Fibroblast of the aortic adventitia (primary cell): ENCODE measurements at regions not wholly inside any gene's neighbourhood (a gene's known extent, or its start where the extent isn't known, plus 50 kb on each side); places are given as distances from the start of the nearest gene placed in this dataset.
"Not testable (repeated sequence)": the region's sequence is repeated elsewhere in the genome, so short reads cannot be mapped to it uniquely, and the experiment has no call there.

Source experiments
- DNase-seq: peaks from one replicate; pipeline ENCODE4 v3.0.0-alpha.2; 2010; ENCODE audit warnings: low read depth
- H3K4me3 ChIP-seq: 2 replicates; pipeline ENCODE4 v1.5.1; 2011; ENCODE audit warnings: low read depth, mild to moderate bottlenecking, control low read depth, low read length, moderate library complexity
- TF ChIP-seq, protein P1 (sequence below): IDR thresholded peaks from 2 replicates; pipeline ENCODE4 v1.5.1; 2011; ENCODE audit warnings: mild to moderate bottlenecking, low read length, control low read depth, inconsistent platforms; ENCODE audit not compliant: insufficient read depth

- DNase-seq = no peak
- TF ChIP-seq, protein P1, sequence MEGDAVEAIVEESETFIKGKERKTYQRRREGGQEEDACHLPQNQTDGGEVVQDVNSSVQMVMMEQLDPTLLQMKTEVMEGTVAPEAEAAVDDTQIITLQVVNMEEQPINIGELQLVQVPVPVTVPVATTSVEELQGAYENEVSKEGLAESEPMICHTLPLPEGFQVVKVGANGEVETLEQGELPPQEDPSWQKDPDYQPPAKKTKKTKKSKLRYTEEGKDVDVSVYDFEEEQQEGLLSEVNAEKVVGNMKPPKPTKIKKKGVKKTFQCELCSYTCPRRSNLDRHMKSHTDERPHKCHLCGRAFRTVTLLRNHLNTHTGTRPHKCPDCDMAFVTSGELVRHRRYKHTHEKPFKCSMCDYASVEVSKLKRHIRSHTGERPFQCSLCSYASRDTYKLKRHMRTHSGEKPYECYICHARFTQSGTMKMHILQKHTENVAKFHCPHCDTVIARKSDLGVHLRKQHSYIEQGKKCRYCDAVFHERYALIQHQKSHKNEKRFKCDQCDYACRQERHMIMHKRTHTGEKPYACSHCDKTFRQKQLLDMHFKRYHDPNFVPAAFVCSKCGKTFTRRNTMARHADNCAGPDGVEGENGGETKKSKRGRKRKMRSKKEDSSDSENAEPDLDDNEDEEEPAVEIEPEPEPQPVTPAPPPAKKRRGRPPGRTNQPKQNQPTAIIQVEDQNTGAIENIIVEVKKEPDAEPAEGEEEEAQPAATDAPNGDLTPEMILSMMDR = no peak
- H3K4me3 ChIP-seq = no peak overlapping the region
Observed at GRCh38 chr4:134708026-134708425, 506.4 kb upstream of the PABPC4L start.

- TF ChIP-seq, protein P1 = no peak
- no peak overlapping the region for H3K4me3 ChIP-seq
- DNase-seq = no peak
Observed at GRCh38 chr4:134702374-134702773, 500.8 kb upstream of the PABPC4L start.

- TF ChIP-seq, protein P1 = no peak
- DNase-seq = no peak
Observed at GRCh38 chr4:134700251-134700650, 498.7 kb upstream of the PABPC4L start.

GRCh38 chr4:134698831-134699230 is 497.2 kb upstream of the PABPC4L start:
- not testable (repeated sequence) for H3K4me3 ChIP-seq, DNase-seq

More at GRCh38 chr4:134700251-134700650, 498.7 kb upstream of the PABPC4L start:
- no peak overlapping the region for H3K4me3 ChIP-seq

DNA sequence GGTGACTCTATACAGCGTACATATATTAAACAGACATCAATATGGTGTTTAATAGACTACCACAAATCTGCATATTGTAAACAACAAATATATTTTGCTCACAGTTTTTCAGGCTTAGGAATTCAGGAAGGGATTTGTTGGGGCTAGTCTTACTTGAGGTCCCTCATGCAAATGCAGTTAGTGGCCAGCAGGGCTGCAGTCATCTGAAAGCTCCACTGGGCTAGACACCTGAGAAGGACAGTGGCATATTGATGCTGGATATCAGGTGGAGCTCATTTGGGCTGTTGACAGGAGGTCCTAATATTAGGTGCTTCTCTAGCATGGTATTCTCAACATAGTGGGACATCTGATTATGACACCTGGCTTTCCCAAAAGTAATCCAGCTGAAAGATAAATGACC is 493.8 kb upstream of the PABPC4L start:
- TF ChIP-seq, protein P1 = no peak
- H3K4me3 ChIP-seq = no peak overlapping the region
- DNase-seq = no peak

DNA sequence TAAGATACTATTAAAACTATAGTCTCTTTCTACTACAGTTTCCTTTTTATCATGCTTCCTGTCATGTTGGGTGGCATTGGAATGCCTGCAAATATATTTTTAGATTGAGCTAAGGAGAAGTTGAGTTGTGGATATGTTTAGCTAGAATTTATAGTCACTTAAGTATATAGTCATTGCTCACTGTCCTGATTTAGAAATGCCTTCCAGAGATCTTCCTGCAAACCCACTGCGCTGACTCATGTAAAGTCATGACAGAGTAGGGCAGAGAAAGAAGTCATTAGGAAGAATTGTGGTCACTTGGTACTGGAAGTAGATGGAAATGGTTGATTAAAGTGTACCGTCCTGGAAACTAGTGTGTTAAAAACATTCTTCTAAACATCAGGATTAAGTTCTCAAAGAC is 490.3 kb upstream of the PABPC4L start:
- no peak overlapping the region for H3K4me3 ChIP-seq
- TF ChIP-seq, protein P1 = no peak
- DNase-seq = no peak

DNA sequence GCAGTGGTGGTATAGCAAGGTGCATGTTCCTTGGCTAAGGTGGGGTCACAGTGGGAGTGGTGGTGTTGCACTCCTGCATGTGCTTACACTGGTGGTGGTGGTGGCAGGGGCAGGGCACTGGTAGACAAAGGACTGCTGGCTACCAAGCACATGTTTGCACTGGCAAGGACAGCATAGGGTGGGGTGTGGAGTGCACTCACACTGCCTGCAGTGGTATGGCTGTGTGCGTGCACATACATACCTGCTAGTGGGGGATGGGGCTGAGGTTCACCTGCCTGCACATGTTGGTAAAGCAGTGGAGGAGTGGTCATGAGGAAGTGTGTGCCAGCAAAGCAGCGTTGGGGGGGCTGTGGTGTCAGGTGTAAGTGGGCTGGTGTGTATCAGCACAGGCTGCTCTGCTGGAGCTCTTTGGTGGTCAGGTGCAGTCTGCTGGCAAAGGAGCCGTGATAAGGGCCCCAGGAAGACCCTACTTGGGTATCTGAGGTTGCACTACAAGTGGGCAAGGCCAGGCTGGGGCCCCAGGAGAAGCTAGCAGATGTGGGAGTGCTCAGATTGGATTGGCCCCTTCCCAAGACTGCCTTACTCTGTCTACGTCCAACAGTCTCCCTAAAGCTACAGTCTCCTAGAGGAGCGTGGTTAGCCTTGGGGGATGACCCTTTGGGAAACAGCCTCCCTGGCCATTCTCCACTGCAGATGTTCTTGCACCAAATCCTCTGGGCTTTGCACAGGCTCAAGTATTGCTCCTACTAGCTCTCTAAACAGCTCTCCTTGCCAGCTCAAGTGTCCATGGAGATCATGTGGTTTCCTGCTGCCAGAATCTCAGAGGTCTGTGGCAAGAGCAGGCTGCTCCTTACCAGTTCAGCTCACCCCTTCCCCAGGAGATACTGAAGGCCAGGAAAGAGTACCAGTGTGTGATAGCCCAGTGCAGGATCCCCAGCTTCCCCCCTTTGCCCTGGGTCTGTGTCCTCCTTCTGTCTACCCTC is 486.3 kb upstream of the PABPC4L start:
- TF ChIP-seq, protein P1 = no peak
- no peak for DNase-seq
- no peak overlapping the region for H3K4me3 ChIP-seq
